GM18519 (cell line): ENCODE measurements at regions not wholly inside any gene's neighbourhood (a gene's known extent, or its start where the extent isn't known, plus 50 kb on each side); places are given as distances from the start of the nearest gene placed in this dataset.

Experiments
- ATAC-seq: cut with Tn5 transposase; IDR thresholded peaks from one replicate; pipeline ENCODE4 v1.9.1; 2021; ENCODE audit warnings: mild to moderate bottlenecking, moderate library complexity; ENCODE audit not compliant: unreplicated experiment, low FRiP score

DNA sequence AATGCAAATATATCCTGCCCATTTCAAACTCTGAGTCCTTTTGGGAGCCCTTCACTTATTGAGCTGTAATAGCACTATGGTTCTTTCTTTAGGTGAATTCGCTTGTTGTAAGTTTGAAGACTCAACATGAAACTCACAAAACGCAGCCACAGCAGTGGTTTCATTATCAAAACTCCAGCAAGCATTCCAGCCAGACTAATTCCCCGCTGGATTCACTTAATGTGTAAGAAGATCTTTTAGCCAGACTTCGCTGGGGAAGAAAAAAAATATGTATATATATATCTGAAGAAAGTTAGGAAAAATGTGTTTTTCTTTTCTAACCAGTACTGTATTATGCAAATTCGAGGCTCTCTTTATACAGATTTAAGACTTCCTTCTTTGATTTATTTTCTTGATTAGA is 241.1 kb downstream of the WNT5A start:
- no peak for ATAC-seq

DNA sequence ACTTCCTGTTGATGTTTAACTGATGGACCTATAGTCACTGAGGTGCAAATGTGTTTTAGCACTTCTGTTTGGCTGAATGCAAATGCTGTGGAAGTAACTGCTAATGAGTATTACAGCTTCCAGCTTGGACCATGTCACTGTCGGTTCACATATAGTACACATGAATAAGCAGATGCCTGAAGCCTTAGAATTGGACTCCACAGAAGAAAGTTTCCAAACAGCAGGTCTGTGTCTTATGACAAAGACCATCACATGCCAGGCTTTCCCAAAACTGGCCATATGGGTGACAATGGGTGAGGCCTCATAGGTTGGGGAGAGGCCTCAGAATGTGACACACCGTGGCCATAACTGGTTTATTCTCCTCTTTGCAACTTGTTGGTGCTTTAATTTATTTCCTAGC is 241.8 kb downstream of the WNT5A start:
- ATAC-seq: no peak

DNA sequence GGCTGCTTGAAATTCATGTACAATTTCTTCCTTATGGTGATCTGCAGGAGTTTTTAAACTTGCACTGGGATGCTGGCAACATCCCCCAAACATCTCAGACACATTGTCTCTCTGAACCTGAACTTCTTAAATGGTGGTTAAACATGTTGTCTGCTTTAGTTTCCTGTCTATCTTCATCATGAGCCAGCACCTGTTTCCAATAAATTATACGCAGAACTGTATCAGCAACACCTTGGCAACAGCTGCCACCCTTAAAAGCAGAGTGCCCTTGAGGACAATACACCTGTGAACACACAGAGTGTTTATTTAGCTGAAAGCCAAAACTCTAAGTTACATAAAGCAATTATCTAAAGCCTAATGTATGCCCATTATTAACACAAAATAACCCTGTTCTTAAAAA is 242.9 kb downstream of the WNT5A start:
- ATAC-seq: no peak

DNA sequence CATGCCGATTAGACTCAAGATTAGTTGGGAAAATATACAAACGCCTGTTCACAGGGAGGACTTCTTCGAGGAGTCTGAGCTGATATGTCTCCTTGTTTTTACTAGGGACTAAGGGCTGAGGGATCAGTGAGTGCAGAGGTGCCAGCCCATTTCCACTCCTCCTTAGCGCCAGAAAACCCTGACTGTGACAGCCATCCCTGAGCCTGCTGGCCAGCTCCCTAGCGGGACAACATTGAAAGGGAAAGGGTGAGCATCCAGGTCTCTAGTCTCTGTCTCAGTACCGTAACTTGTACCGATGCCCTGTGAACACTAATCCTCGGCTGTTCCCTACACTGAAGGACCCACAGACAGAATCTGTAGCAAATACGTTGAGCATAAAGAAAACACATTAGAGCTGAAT is 243.4 kb downstream of the WNT5A start:
- no peak for ATAC-seq

DNA sequence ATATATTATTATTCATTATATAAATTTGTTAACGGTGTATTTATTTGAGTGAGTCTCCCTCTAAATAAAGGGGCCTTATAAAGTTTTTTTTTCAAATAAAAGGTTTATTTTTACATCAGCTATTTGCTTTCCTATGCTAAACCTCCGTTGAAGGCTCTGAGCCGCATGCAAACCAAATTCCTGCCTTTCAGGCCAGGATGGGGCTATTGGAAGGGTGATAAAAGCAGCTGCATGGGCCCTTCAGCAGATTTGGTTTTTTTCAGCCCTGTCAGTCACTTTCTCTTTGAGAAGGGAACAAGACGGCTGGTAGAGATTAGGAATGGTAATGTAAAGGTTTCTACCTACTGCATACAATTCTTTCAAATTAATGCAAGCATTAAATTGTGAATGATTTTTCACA is 244.2 kb downstream of the WNT5A start:
- no peak for ATAC-seq

DNA sequence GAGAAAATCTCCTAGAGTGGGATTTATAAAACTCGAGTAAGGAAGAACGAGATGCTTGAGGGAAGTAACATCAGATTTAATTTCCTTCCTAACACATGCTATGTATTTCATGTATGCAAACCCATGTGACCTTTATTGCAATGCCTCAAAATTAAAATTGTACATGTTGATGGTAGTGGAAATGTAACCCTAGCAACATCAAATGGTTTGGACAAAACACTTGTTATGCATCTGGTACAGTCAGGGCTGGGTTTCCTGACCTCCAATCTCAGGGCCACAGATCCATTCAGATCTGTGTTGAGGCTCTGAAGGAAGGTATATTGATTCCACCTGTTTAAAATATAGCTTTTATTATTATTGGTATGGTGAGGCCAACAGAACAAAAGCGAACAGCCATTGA is 246.0 kb downstream of the WNT5A start:
- ATAC-seq: no peak

DNA sequence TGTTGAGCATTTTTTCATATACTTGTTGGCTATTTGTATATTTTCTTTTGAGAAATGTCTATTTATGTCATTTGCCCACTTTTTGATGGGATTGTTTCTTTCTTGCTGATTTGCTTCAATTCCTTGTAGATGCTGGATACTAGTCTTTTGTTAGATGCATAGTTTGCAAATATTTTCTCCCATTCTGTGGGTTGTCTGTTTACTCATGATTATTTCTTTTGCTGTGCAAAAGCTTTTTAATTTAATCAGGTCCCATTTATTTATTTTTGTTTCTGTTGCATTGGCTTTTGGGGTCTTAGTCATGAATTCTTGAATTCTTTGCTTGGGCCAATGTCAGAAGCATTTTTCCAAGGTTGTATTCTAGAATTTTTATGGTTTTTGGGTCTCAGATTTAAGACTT is 251.7 kb downstream of the WNT5A start:
- no peak for ATAC-seq

DNA sequence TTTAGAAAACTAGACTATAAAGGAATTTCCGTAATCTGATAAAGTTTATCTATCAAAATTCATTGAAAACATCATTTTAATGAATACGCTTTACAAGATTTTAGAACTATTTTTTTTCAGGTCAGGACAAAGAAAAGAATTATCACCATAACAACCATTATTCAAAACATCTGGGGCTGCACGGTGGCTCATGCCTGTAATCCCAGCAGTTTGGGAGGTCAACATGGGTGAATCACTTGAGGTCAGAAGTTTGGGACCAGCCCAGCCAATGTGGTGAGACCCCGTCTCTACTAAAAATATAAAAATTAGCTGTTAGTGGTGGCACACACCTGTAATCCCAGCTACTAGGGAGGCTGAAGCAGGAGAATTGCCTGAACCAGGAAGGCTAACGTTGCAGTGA is 260.4 kb downstream of the WNT5A start:
- ATAC-seq: no peak

DNA sequence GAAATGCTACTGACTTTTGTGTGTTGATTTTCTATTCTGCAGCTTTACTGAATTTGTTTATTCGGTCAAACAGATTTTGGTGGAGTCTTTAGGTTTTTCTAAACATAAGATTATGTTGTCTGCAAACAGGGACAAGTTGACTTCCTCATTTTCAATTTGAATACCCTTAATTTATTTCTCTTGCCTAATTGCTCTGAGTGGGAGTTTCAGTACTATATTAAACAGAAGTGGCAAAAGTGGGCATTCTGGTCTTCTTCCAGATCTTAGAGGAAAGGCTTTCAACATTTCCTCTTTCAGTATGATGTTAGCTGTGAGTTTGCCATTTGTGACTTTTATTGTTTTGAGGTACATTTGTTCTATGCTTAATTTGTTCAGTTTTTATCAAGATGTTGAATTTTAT is 268.5 kb downstream of the WNT5A start:
- no peak for ATAC-seq

DNA sequence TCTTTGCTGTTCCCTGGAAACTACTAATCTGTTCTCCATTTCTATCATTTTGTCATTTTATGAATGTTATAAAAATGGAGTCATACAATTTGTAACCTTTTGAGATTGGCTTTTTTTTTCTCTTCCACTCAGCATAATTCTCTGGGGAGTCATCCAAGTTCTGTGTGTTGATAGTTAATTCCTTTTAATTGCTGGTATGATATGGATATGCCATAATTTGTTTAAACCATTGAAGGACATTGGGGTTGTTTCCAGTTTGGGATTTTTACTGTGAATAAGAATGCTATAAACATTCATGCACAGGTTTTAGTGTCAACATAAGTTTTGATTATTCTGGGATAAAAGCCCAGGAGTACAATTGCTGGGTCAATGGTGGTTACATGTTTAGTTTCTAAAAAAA is 279.4 kb downstream of the WNT5A start:
- no peak for ATAC-seq

DNA sequence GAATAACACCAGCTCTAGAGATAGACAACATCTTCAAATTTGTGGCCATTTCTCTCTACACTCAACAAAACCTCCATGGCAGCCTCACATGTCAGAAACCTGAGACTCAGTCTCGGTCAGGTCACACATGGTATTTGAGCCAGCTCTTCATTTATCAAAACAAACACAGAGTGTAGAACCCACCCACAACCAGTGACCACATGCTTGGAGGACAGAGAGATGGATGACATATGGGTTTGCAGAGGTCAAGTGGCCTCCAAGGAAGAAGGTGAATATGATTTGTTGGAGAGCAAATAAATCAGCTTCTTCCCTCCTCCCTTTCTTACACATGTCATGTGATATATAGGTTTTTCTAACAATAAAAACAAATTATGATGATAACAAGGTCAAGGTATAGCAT is 278.1 kb upstream of the LRTM1 start:
- ATAC-seq: no peak

DNA sequence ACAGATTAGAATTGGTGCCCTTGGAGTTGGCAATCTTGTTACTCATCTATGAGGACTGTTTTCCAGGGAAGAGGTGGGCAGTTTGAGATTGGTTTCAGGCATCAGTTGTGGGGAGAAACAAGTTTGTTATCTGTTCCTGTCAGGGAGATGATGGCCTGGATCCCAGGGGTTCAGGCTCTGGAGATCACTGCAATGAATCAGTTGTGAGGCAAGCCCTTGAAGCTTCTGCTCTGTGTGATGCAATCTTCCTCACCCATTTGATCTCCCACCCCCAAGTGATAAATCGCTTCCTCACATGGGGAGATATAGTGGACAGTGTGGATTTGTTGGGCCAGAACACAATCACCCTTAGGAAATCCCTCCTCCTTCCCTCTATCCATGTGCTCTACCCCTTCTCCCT is 276.6 kb upstream of the LRTM1 start:
- ATAC-seq: no peak

DNA sequence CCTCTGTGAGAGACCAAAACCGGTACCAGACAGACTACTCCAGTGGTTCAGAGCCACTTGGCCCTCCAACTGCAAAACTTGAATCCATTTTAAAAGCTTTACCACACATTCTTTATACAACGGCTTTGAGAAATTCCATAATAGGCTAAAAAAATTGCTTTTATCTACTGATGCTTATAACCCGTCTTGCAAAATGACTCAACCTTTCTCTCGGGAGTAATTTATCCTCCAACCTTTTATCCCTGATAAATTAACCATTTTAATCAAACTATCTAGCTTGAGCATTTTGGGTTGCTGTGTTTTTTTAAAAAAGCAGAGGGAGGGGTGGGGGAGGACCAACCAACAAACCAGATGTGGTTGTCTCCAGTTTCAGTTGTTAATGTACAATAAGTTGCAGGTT is 275.7 kb upstream of the LRTM1 start:
- ATAC-seq: no peak

DNA sequence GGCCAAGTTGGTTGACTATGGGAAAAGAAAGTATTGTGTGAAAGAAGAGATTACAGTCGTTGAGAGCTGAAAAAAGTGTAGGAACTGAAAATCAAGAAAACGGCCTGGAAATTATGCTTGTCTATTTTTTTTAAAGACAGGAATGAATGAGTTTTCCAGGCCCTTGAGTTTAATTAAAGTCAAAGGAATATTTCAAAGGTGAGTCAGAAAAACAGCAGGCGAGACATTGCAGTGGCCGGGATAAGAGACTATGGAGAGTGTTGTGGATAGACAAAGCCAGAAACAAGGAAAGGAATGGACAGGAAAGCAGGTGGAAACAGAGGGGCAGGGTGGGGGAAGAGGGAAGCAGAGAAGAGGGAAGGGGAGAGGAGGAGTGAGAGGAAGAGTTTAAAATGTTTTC is 275.1 kb upstream of the LRTM1 start:
- no peak for ATAC-seq

DNA sequence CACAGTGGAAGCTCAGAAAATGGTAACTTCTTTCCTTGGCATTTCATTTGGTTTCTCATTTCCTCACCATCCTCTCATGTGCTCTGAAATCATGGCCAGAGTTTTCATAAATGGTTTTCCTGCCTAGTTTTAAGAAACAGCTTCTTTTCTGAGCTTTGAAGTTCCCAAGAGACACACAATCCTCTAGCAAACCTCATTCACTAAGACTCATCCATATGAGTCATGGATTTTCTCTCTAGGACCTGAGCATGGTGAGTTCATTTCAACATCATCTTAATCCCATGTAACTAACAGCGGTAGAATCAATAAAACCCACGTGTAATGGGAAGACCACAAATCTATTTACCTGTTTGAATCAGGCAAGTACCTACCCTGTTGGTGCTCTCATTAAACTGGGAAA is 274.5 kb upstream of the LRTM1 start:
- no peak for ATAC-seq

DNA sequence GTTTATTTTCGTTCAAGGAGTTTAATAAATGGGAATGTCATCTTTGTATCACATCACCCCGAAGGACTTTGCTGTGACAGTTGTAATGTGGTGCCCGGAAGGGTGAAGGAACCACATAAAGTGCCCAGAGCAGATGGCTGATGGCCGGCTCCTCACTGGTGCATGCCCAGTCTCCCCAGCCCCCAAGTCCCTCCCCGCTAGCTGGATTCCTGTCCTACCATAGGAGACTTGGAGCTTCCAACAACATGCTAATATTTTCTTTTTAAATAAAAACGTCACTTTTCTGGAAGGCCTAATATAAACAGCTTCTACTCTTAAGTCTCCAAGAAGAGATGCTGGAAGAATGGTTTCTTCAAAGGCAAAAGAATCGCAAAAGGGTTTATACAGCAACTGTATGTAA is 273.9 kb upstream of the LRTM1 start:
- no peak for ATAC-seq

DNA sequence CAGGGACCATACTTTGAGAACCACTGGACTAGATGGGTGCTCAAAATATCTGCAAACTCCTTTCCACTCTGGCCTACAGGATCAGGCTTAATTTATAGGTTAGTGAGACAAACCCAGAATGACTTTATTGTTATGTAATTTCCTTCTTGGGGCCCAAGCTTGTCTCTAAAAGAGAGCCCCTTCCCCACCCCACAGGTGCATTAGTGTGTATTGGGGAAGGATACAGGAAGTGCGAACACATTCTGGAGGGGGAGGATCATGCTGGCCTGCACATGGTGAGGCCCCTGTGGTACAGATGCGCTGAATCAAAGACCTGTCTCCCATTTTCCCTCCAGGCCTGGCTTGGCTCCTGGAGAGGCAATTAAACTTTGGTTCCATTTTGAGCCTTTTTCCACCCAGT is 273.0 kb upstream of the LRTM1 start:
- ATAC-seq: no peak

DNA sequence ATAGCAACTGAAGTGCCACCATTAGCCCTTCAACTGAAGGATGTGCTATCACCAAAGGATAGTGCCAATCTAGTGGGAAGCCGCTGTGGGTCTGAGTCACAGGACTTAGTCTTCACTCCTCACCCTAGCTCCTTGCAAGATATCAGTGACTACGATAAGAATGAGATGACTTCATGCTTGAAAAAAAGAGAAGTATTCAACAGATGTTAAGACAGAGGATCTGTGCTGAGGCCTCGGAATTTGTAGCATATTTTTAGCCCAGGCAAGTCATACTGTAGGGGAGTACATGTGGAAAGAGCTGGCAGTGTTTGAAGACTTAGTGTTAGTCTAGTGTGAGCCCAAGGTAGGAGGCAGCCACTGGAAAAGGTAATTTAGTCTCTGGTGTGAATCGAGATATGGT is 270.7 kb upstream of the LRTM1 start:
- ATAC-seq: no peak

DNA sequence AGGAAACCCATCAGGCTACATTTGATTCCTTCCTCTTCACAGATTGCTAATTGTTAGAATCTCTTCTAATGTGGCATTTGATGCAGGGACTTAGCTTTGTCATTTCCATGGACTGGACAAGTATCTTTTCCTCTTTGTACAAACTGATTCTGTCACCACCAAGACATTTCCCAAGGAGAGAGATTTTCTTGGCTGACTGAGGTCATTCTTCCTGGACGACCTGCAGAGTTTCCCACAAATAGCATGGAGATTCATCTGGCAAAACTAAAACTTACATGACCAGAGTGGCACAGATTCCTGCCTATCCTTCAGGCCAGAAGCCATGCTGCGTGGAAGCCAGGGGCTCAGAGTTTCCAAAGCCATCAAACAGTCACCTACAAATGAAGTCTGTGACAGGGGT is 269.2 kb upstream of the LRTM1 start:
- ATAC-seq: no peak

DNA sequence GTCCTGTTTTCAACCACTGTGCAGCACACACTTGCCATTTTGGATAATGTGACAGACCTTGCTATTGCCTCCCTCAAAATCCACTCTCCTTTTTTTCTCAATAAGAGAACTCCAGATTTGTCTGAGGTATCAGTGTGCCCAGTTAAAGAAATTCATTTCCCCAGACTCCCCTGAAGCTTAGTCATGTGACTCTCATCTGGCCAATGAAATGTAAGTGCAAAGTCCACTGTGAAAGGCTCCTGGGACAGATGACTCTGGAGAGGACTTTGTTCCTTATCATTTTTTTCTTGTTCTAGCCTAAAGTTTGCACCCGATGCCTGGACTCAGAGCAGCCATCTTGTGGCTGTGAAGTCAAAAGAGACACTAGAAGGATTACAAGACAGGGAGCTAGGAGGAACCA is 268.6 kb upstream of the LRTM1 start:
- no peak for ATAC-seq

DNA sequence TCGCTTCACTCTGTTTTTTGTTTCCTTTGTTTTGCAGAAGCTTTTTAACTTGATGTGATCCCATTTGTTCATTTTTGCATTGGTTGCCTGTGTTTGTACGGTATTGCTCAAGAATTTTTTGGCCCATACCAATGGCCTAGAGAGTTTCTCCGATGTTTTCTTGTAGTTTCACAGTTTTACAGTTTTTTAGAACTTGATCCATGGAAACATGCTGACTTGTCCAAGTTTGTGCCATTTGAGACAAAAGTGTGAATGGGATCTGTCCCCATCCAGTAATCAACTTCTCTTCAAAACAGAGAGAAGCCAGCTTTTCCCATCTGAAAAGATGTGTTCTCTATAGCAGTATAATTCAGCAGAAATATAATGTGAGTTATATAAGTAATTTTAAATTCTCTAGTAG is 266.5 kb upstream of the LRTM1 start:
- ATAC-seq: no peak

DNA sequence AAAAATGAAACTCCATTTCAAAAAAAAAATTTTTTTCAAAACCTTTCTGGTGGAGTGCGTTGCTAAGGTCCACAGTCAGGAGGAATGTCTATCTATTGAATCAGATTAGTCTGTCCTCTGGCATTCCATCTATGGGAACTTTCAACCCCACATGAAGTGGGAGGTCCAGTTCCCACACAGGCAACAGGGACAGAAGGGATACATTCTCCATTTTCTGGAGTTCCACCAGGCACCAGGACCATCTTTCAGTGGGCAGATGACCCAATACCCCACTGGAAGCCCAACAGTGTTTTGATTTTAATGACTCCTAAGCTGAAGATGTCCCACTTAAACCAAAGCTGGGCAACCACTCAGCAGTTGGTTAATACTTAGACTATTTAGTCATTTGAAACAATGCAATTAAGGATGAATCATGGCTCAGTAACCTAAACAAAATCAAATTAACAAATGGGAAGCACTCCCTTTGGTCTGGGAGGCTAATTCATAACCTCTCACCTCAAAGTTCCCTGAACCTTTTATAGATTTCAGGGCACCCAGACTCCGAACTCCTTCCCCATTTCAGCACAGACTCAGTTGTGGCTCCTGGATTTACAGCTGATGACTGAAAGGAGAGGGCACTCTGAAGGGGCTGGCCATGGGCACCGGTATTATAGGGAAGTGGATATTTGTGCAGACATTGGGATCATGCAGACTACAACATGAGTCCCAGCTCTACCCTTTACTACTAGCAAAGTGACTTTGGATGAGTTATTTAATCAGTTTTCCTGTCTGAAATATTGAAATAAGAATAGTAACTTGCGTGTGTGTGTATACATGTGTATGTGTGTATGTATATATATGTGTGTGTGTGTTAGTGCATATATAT is 264.3 kb upstream of the LRTM1 start:
- no peak for ATAC-seq

DNA sequence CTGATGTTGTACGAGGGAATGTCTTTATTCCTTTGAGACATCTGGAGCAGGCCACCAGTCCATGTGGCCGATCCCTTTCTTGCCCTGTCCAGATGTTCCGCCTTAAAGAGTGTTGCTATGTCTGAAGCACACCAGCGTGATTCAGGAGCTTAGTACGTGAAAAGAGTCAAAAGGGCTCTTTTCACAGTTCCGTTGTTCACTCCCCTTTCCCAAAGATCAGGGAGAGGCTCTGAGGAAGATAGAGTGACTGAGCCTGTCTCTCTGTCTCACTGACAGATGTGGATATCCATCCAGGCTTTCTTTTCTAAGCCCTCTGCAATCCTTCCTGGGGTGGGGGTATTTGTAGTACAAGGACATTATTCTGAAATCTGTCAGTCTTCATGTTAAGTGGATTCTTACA is 262.5 kb upstream of the LRTM1 start:
- no peak for ATAC-seq
